ENCODE measurements at regions not wholly inside any gene's neighbourhood (a gene's known extent, or its start where the extent isn't known, plus 50 kb on each side); places are given as distances from the start of the nearest gene placed in this dataset.

- CTCF ChIA-PET, result no interaction called here
- intact Hi-C loops (cut with micrococcal nuclease) (no loop called here), dilution Hi-C loops (cut with MboI; ENCODE audit: extremely low pct_ligation_motif_present, low sequenced_read_pairs) (no loop called here)
- no peak overlapping the region for H2AFZ ChIP-seq (ENCODE audit: low read depth, low read length)
- no peaks in the 10 kb centered on the region for H3K36me3 ChIP-seq (ENCODE audit: control insufficient read depth in 2 of 2, extremely low read depth in 1 of 2, insufficient read depth in 2 of 2, low read length in 2 of 2)
- H4K20me1 ChIP-seq (replicated peaks; ENCODE audit: control insufficient read depth, extremely low read depth, insufficient read depth, low read length), result no peaks in the 10 kb centered on the region
- BruUV-seq (replicated peaks), result no TSS peak
- no peaks in the 10 kb centered on the region for H3K9me3 ChIP-seq (replicated peaks; ENCODE audit: control insufficient read depth, insufficient read depth, low read length)
- no peaks in the 10 kb centered on the region for H3K27me3 ChIP-seq (ENCODE audit: control insufficient read depth in 2 of 2, insufficient read depth in 2 of 2, low read length in 2 of 2)
- H3K4me2 ChIP-seq (ENCODE audit: insufficient read depth, low read length), result no peak overlapping the region
- H3K79me2 ChIP-seq (ENCODE audit: control insufficient read depth, insufficient read depth, low read length), result no peaks in the 10 kb centered on the region
- no peak overlapping the region for H3K27ac ChIP-seq (ENCODE audit: insufficient read depth, low read depth, low read length)
- H3K4me3 ChIP-seq (replicated peaks in 1 of 3; ENCODE audit: insufficient read depth in 1 of 3, low read depth in 1 of 3, low read length in 3 of 3), result no peak overlapping the region
- POLR2A ChIA-PET, result no interaction called here
- no peak overlapping the region for H3K9ac ChIP-seq (replicated peaks; ENCODE audit: extremely low read depth, insufficient read depth, low read length)
- DNase-seq (ENCODE audit: low read depth, low spot score) (no peak), FAIRE-seq (no peak)
- H3K9me1 ChIP-seq (replicated peaks; ENCODE audit: control insufficient read depth, extremely low read depth, insufficient read depth, low read length), result no peaks in the 10 kb centered on the region
- no peak for TF ChIP-seq MAX (IDR thresholded peaks at IDR 0.05; ENCODE audit: insufficient read depth, insufficient read length)
- TF ChIP-seq EZH2 (IDR thresholded peaks at IDR 0.05; ENCODE audit: borderline replicate concordance, low read depth, low read length, severe bottlenecking), result no peak
- no peak for TF ChIP-seq GATA2 (IDR thresholded peaks at IDR 0.05; ENCODE audit: insufficient read depth, insufficient read length, low read depth, low read length)
- TF ChIP-seq MYC (IDR thresholded peaks at IDR 0.05; ENCODE audit: low read depth, low read length), result no peak
- TF ChIP-seq FOS (IDR thresholded peaks at IDR 0.05; ENCODE audit: borderline replicate concordance, insufficient read depth, low read length), result no peak
- TF ChIP-seq POLR2AphosphoS5 (IDR thresholded peaks at IDR 0.05; ENCODE audit: insufficient read depth, low read depth, low read length), result no peak
- no peak for TF ChIP-seq CTCF (IDR thresholded peaks at IDR 0.05; ENCODE audit: extremely low read depth in 1 of 2, insufficient read depth in 1 of 2, low read depth in 1 of 2, low read length in 2 of 2)
- no peak for TF ChIP-seq POLR2A (IDR thresholded peaks at IDR 0.05; ENCODE audit: low read depth, low read length)
- TF ChIP-seq JUN (IDR thresholded peaks at IDR 0.05; ENCODE audit: borderline replicate concordance, insufficient read depth, insufficient read length, low read depth), result no peak
- no peaks in the 10 kb centered on the region for H3K4me1 ChIP-seq (ENCODE audit: control insufficient read depth, extremely low read depth, insufficient read depth, low read length)
These were observed 185.8 kb upstream of the EOMES start for GRCh38 chr3:27907929-27908328.
